GM12873 (cell line): ENCODE measurements at regions not wholly inside any gene's neighbourhood (a gene's known extent, or its start where the extent isn't known, plus 50 kb on each side); places are given as distances from the start of the nearest gene placed in this dataset.
A peak's percentile ranks its signal among the peaks of the same experiment; 100 is the strongest.

ENCODE experiments used
- CTCF ChIP-seq: IDR thresholded peaks from 2 replicates; pipeline ENCODE4 v1.5.1; 2012; ENCODE audit warnings: low read depth, mild to moderate bottlenecking, moderate library complexity, low read length, control low read depth; ENCODE audit not compliant: insufficient read depth; ENCODE audit errors: missing control alignments

GRCh38 chr4:57442241-57442640 is 332.1 kb upstream of the IGFBP7 start:
- no peak for TF ChIP-seq CTCF

DNA sequence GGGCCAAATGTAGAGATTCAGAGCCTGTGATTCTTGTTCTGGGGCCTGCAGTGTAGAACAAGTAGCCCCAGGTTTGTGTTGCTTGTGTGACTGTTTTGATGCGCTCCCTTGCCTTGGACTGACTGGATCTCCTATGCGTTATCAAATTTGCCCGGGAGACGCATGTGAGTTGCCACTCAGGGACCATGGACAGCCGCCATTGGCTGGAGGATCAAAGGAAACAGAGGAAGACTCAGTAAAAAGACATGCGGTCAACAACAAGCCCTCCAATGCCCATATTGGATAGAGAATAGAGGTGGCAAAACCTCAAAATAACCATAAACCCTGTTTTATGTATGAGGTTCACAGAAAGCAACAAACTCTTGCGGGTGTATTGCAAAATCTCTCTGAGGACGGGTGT is 327.5 kb upstream of the IGFBP7 start:
- TF ChIP-seq CTCF: no peak

GRCh38 chr4:57435300-57435699 is 325.1 kb upstream of the IGFBP7 start:
- TF ChIP-seq CTCF: no peak

DNA sequence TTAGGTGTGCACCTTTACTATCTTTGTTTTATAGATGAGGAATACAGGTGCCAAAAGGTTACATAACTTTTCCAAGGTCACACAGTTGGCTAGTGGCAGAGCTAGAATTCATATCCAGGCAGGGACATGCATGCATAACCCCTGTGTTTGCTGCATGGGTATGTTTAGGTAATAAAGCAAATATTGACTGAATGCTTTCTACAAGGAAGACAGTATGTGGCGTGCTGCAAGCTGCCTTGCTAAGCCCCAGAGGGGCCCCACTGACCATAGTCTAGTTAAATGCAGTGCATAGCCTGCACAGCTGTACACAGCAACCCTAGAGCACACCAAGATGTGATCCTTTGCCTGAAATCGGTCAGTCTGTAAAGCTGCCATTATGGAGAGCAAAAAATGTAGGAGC is 320.5 kb upstream of the IGFBP7 start:
- no peak for TF ChIP-seq CTCF

- peak; percentile 82 for TF ChIP-seq CTCF
These were observed 316.7 kb upstream of the IGFBP7 start for GRCh38 chr4:57426779-57427395.

- TF ChIP-seq CTCF: no peak
These were observed 315.4 kb upstream of the IGFBP7 start for GRCh38 chr4:57425610-57426009.

- no peak for TF ChIP-seq CTCF
These were observed 314.2 kb upstream of the IGFBP7 start for GRCh38 chr4:57424232-57424897.
